ENCODE measurements at regions not wholly inside any gene's neighbourhood (a gene's known extent, or its start where the extent isn't known, plus 50 kb on each side); places are given as distances from the start of the nearest gene placed in this dataset.
"Not testable (repeated sequence)": the region's sequence is repeated elsewhere in the genome, so short reads cannot be mapped to it uniquely, and the experiment has no call there.

GRCh38 chr5:94102849-94103248, 361.4 kb upstream of the POU5F2 start:
- peaks cover 25% of the 10 kb centered on the region for H3K36me3 Mint-ChIP-seq
- H3K27me3 Mint-ChIP-seq = no peaks in the 10 kb centered on the region
- H3K27ac Mint-ChIP-seq = no peak overlapping the region
- peaks cover 22 to 50% (median 45%) of the 10 kb centered on the region in 3 donors for H3K4me1 Mint-ChIP-seq
- H3K9me3 Mint-ChIP-seq = peaks cover 6 to 23% (median 7%) of the 10 kb centered on the region in 3 donors
- H3K4me3 Mint-ChIP-seq = peak overlapping the region in 1 of 4 donors; percentile 89

DNA sequence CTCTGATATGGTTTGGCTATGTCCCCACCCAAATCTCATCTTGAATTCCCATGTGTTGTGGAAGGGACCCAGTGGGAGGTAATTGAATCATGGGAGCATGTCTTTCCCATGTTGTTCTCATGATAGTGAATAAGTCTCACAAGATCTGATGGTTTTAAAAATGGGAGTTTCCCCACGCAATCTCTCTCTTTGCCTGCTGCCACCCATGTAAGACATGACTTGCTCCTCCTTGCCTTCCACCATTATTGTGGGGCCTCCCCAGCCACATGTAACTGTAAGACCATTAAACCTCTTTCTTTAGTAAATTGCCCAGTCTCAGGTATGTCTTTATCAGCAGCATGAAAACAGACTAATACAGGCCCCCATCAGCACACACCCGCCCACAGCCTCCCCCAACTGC, 356.0 kb upstream of the POU5F2 start:
- H3K27me3 Mint-ChIP-seq, H3K9me3 Mint-ChIP-seq, H3K27ac Mint-ChIP-seq, H3K4me3 Mint-ChIP-seq: not testable (repeated sequence)
- Mint-ChIP-seq H3K4me1 (peaks cover 13 to 42% (median 31%) of the 10 kb centered on the region in 3 donors), H3K36me3 (peaks cover 28% of the 10 kb centered on the region)

DNA sequence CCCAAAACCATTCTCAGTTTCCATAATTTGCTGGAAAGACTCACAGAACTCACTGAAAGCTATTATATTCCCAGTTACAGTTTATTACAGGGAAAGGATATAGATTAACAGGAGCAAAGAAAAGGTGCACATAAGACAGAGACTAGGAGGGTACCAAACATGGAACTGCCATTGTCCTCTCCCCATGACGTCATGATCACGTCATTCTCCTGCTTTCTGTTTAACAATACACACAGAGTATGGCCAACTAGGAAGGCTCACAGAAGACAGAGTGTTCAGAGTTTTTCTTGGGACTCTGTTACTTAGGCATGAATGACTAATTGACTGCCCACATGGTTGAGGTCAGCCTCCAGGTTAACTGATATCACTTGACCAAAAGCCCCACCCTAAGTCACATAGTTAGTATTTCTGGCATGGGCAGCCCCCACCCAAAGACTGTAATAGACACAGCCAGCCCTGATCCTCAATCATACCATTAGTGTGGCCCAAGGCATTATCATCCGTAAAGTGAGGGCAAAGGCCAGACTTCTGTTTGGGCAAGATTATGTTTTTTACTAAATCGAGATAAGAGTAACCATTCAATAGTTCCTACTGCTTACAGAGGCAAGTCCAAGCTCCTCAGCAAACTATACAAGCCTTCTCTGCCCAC, 353.5 kb upstream of the POU5F2 start:
- Mint-ChIP-seq H3K4me3 (no peak overlapping the region), H3K9me3 (peaks cover 0 to 4% (median 2%) of the 10 kb centered on the region in 3 donors), H3K36me3 (peaks cover 26% of the 10 kb centered on the region), H3K4me1 (peaks cover 19 to 34% (median 25%) of the 10 kb centered on the region in 3 donors), H3K27ac (no peak overlapping the region), H3K27me3 (no peaks in the 10 kb centered on the region)

GRCh38 chr5:94093300-94093699, 351.9 kb upstream of the POU5F2 start:
- Mint-ChIP-seq H3K36me3 (peaks cover 19% of the 10 kb centered on the region), H3K27ac (no peak overlapping the region), H3K4me3 (no peak overlapping the region), H3K27me3 (no peaks in the 10 kb centered on the region), H3K4me1 (peaks cover 16 to 26% (median 19%) of the 10 kb centered on the region in 3 donors), H3K9me3 (peaks cover 0 to 4% (median 2%) of the 10 kb centered on the region in 3 donors)

- not testable (repeated sequence) for H3K27ac Mint-ChIP-seq, H3K9me3 Mint-ChIP-seq, H3K4me3 Mint-ChIP-seq, H3K27me3 Mint-ChIP-seq
- H3K4me1 Mint-ChIP-seq = peaks cover 13 to 18% (median 17%) of the 10 kb centered on the region in 3 donors
- H3K36me3 Mint-ChIP-seq = peaks cover 16% of the 10 kb centered on the region
These were observed 345.2 kb upstream of the POU5F2 start for GRCh38 chr5:94086635-94087034.

DNA sequence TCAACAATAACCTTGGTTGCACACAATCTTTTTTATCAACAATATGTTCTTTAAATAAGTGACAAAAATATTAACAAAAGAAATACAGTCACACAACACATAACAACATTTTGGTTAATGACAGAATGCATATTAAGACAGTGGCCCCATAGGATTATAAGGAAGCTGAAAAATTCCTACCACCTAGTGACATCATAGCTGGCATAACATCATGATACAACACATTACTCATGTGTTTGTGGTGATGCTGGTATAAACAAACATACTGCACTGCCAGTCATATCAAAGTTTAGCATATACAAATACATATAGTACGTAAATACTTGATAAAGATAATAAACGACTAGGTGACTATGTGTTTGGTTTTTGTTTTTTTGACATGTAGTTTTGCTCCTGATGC, 344.8 kb upstream of the POU5F2 start:
- Mint-ChIP-seq H3K4me1 (peaks cover 13 to 22% (median 21%) of the 10 kb centered on the region in 3 donors), H3K27me3 (no peaks in the 10 kb centered on the region), H3K4me3 (no peak overlapping the region), H3K36me3 (peaks cover 16% of the 10 kb centered on the region), H3K9me3 (peaks cover 0 to 7% (median 1%) of the 10 kb centered on the region in 3 donors), H3K27ac (no peak overlapping the region)

- Mint-ChIP-seq H3K27me3 (no peaks in the 10 kb centered on the region), H3K27ac (no peak overlapping the region), H3K9me3 (peaks cover 0 to 7% (median 1%) of the 10 kb centered on the region in 3 donors), H3K4me1 (peaks cover 11 to 28% (median 23%) of the 10 kb centered on the region in 3 donors), H3K36me3 (peaks cover 9% of the 10 kb centered on the region), H3K4me3 (no peak overlapping the region)
These were observed 341.0 kb upstream of the POU5F2 start for GRCh38 chr5:94082405-94082804.

DNA sequence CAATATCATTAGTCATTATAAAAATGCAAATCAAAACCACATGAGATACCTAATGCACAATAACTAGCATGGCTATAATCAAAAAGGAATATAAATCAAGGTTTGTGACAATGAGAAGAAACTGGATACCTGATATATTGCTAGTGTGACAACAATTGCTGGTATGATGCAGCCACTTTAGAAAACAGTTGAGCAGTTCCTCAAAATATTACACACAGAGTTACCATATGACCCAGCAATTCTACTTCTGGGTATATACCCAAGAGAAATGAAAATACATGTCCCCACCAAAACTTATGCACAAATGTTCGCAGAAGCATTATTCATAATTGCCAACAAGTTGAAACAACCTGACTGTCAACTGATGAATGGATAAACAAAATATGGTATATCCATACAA, 339.7 kb upstream of the POU5F2 start:
- H3K9me3 Mint-ChIP-seq = peaks cover 0 to 7% (median 1%) of the 10 kb centered on the region in 3 donors
- H3K27ac Mint-ChIP-seq = no peak overlapping the region
- no peaks in the 10 kb centered on the region for H3K27me3 Mint-ChIP-seq
- H3K4me1 Mint-ChIP-seq = peaks cover 11 to 33% (median 23%) of the 10 kb centered on the region in 3 donors
- peaks cover 9% of the 10 kb centered on the region for H3K36me3 Mint-ChIP-seq
- no peak overlapping the region for H3K4me3 Mint-ChIP-seq

- Mint-ChIP-seq H3K27ac (no peak overlapping the region), H3K4me1 (peaks cover 9 to 37% (median 26%) of the 10 kb centered on the region in 3 donors), H3K4me3 (no peak overlapping the region), H3K36me3 (peaks cover 8% of the 10 kb centered on the region), H3K27me3 (no peaks in the 10 kb centered on the region), H3K9me3 (peaks cover 0 to 1% (median 1%) of the 10 kb centered on the region in 3 donors)
These were observed 339.0 kb upstream of the POU5F2 start for GRCh38 chr5:94080390-94080789.

DNA sequence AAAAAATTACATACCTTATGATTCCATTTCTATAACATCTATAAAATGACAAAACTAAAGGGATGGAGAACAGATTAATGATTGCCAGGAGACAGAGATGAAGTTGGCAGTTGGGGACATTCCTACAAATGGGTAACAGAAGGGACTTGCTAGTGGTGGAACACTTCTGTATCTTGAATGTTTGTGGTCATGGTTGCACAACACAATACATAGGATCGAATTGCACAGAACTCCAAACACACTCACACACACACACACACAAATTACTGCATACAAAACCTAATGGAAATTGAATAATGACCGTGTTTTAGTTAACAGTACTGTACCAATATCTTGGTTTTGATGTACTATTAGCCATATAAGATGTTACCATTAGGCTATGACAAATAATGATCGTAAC, 330.7 kb upstream of the POU5F2 start:
- Mint-ChIP-seq H3K27me3 (no peaks in the 10 kb centered on the region), H3K36me3 (peaks cover 17% of the 10 kb centered on the region), H3K4me1 (peaks cover 4 to 32% (median 15%) of the 10 kb centered on the region in 3 donors), H3K27ac (peak overlapping the region in 1 of 3 donors; percentile 4), H3K4me3 (no peak overlapping the region), H3K9me3 (peaks cover under 1 to 5% (median 2%) of the 10 kb centered on the region in 3 donors)

DNA sequence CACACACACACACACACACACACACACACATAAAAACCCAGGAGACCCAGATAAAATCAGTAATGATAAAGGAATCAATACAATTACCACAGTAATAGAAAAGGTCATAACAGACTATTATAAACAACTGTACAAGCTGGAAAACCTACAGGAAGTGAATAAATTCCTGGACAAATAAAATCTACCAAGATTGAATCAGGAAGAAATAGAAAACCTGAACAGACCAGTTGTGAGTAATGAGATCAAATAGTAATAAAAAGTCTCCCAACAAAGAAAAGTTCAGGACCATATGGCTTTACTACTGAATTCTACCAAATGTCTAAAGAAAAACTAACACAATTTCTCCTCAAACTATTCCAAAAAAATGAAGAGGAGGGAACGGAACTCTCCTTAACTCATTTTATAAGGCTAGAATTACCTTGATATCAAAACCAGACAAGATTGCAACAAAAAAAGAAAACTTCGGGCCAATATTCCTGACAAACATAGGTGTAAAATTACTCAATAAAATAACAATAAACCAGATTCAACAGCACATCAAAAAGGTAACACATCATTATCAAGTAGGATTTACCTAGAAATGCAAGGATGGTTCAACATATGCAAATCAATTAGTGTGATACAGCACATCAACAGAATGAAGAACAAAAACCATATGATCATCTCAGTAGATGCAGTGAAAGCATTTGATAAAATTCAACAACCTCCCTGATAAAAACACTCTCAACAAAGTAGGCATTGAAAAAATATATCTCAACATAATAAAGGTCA, 325.2 kb upstream of the POU5F2 start:
- Mint-ChIP-seq H3K27me3 (no peaks in the 10 kb centered on the region), H3K36me3 (peaks cover 32% of the 10 kb centered on the region), H3K4me3 (no peak overlapping the region), H3K27ac (no peak overlapping the region), H3K4me1 (peaks cover 11 to 24% (median 14%) of the 10 kb centered on the region in 3 donors), H3K9me3 (peaks cover 11 to 34% (median 23%) of the 10 kb centered on the region in 3 donors)

DNA sequence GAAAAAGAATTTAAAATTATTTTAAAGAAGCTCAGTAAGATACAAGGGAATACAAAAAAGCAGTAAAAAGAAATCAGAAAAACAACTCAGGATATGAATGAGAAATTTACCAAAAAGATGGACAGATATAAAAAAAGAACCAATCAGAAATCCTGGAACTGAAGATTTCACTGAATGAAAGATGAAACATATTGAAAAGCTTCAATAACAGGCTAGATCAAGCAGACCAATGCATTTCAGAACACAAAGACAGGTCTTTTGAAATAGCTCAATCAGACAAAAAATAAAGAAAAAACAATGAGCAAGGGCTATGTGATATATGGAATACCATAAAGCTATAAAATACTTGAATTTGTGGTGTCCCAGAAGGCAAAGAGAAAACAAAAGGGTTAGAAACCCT, 322.6 kb upstream of the POU5F2 start:
- H3K4me3 Mint-ChIP-seq = peak overlapping the region in 1 of 4 donors; percentile 69
- peaks cover 11 to 37% (median 26%) of the 10 kb centered on the region in 3 donors for H3K9me3 Mint-ChIP-seq
- H3K27me3 Mint-ChIP-seq = no peaks in the 10 kb centered on the region
- peaks cover 34% of the 10 kb centered on the region for H3K36me3 Mint-ChIP-seq
- no peak overlapping the region for H3K27ac Mint-ChIP-seq
- H3K4me1 Mint-ChIP-seq = peaks cover 10 to 23% (median 11%) of the 10 kb centered on the region in 3 donors

- no peak overlapping the region for H3K4me3 Mint-ChIP-seq
- peaks cover 25% of the 10 kb centered on the region for H3K36me3 Mint-ChIP-seq
- peaks cover 14 to 32% (median 17%) of the 10 kb centered on the region in 3 donors for H3K4me1 Mint-ChIP-seq
- H3K9me3 Mint-ChIP-seq = peaks cover 0 to 7% (median 4%) of the 10 kb centered on the region in 3 donors
- no peaks in the 10 kb centered on the region for H3K27me3 Mint-ChIP-seq
- H3K27ac Mint-ChIP-seq = no peak overlapping the region
These were observed 316.3 kb upstream of the POU5F2 start for GRCh38 chr5:94057655-94058054.

GRCh38 chr5:94057217-94057616, 315.8 kb upstream of the POU5F2 start:
- Mint-ChIP-seq H3K9me3 (peaks cover 0 to 6% (median 4%) of the 10 kb centered on the region in 3 donors), H3K27me3 (no peaks in the 10 kb centered on the region), H3K36me3 (peaks cover 23% of the 10 kb centered on the region), H3K4me1 (peaks cover 14 to 29% (median 17%) of the 10 kb centered on the region in 3 donors), H3K27ac (no peak overlapping the region), H3K4me3 (no peak overlapping the region)

DNA sequence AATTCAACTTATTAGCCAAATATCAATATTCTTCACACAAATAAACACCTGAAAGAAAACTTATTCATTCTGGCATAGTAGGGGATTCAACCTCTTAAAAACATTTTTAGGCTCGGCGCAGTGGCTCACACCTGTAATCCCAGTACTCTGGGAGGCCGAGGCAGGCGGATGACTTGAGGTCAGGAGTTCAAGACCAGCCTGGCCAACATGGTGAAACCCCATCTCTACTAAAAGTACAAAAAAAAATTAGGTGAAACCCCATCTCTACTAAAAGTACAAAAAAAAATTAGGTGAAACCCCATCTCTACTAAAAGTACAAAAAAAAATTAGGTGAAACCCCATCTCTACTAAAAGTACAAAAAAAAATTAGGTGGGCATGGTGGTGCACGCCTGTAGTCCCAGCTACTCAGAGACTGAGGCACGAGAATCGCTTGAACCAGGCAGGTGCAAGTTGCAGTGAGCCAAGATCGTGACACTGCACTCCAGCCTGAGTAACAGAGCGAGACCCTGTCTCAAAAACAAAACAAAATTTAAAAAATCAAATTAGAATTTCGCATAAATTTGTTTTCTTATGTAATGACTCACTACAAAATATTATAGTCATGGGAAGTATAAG, 308.0 kb upstream of the POU5F2 start:
- not testable (repeated sequence) for H3K27me3 Mint-ChIP-seq, H3K9me3 Mint-ChIP-seq, H3K4me1 Mint-ChIP-seq, H3K4me3 Mint-ChIP-seq
- Mint-ChIP-seq H3K36me3 (peaks cover 23% of the 10 kb centered on the region), H3K27ac (peak overlapping the region in 1 of 3 donors; percentile 39)

All from IgD-negative memory B cell (primary cell).